HepG2 (cell line): ENCODE measurements at regions not wholly inside any gene's neighbourhood (a gene's known extent, or its start where the extent isn't known, plus 50 kb on each side); places are given as distances from the start of the nearest gene placed in this dataset.
A peak's percentile ranks its signal among the peaks of the same experiment; 100 is the strongest.

Experiments
- ATAC-seq: fragments of 200-7000 bp; cut with Tn5 transposase; 3 replicates; pipeline ENCODE4 v1.9.1; 2020; ENCODE audit warnings: mild to moderate bottlenecking, moderate library complexity
- BruUV-seq: library from RNA; stranded (reverse); fragments of 400-500 nt; replicated peaks from 2 replicates; lab custom pipeline; 2021; lab: Mats Ljungman, UMichigan
- CTCF ChIA-PET: fragments of 300-600 bp; formaldehyde crosslinking; extraction: SDS; loops from one replicate; lab custom pipeline; 2021; ENCODE audit warnings: low total read pairs, inconsistent platforms, low intra/inter-chr PET ratio; lab: Yijun Ruan, JAX
- POLR2A ChIA-PET: fragments of 350-600 bp; sonication (Branson Sonifier 250); formaldehyde crosslinking; loops from one replicate; lab custom pipeline; 2020; ENCODE audit warnings: antibody characterized with exemption, inconsistent platforms; lab: Yijun Ruan, JAX
- DNase-seq: peaks from one replicate; pipeline ENCODE4 v3.0.0-alpha.2; 2015; ENCODE audit warnings: low spot score
- FAIRE-seq: peaks from 3 replicates; lab custom pipeline; 2011; peaks lifted over from hg19 to GRCh38; lab: Jason Lieb, UNC
- H2AFZ ChIP-seq: one replicate; pipeline ENCODE4 v1.6.1; 2011; ENCODE audit warnings: low read length, inconsistent platforms
- H3K27ac ChIP-seq: fragments of 300-600 bp; 3 replicates; pipeline ENCODE4 v1.8.0; 2011; ENCODE audit warnings: mixed run types, mild to moderate bottlenecking, mixed read lengths, low read length, inconsistent platforms; ENCODE audit not compliant: insufficient read depth; ENCODE audit errors: extremely low read length
- H3K27me3 ChIP-seq, 2 experiments: fragments of 200-600 bp in 1 of 2; 2 replicates in 1 of 2; 3 replicates in 1 of 2; pipeline versions ENCODE4 v1.6.0 to v1.8.0; 2011; ENCODE audit warnings: low read length in 2 of 2, mild to moderate bottlenecking in 2 of 2, moderate library complexity in 2 of 2, inconsistent platforms in 1 of 2; ENCODE audit not compliant: insufficient read depth in 2 of 2, control insufficient read depth in 1 of 2
- H3K36me3 ChIP-seq, 2 experiments: fragments of 200-600 bp in 1 of 2; replicated peaks in 1 of 2; 2 replicates in 1 of 2; 3 replicates in 1 of 2; pipeline versions ENCODE4 v1.5.1 to v1.8.0; 2011; ENCODE audit warnings: low read length in 2 of 2, inconsistent platforms in 1 of 2; ENCODE audit not compliant: insufficient read depth in 2 of 2, control insufficient read depth in 1 of 2
- H3K4me1 ChIP-seq: 2 replicates; pipeline ENCODE4 v1.5.1; 2012; ENCODE audit warnings: low read length, inconsistent platforms; ENCODE audit not compliant: insufficient read depth
- H3K4me2 ChIP-seq: 2 replicates; pipeline ENCODE4 v1.6.0; 2011; ENCODE audit warnings: low read depth, low read length, inconsistent platforms
- H3K4me3 ChIP-seq, 3 experiments: fragments of 200-600 bp in 1 of 3; sonication (generic), shearing (Covaris generic) in 1 of 3; replicated peaks in 1 of 3; 2 replicates each; pipeline ENCODE4 v1.5.1; 2011 to 2016; ENCODE audit warnings: low read length in 3 of 3, inconsistent platforms in 2 of 3, low read depth in 2 of 3, mild to moderate bottlenecking in 2 of 3, control low read depth in 1 of 3, mixed read lengths in 1 of 3; ENCODE audit not compliant: insufficient read depth in 1 of 3
- H3K79me2 ChIP-seq: one replicate; pipeline ENCODE4 v1.6.1; 2011; ENCODE audit warnings: low read length, inconsistent platforms; ENCODE audit not compliant: insufficient read depth
- H3K9ac ChIP-seq: 2 replicates; pipeline ENCODE4 v1.6.0; 2011; ENCODE audit warnings: mild to moderate bottlenecking, low read depth, low read length, inconsistent platforms; ENCODE audit not compliant: insufficient read depth
- H3K9me3 ChIP-seq: 2 replicates; pipeline ENCODE4 v1.5.1; 2012; ENCODE audit warnings: mild to moderate bottlenecking, low read length
- H4K20me1 ChIP-seq: 2 replicates; pipeline ENCODE4 v1.6.0; 2011; ENCODE audit warnings: inconsistent platforms, mild to moderate bottlenecking, low read length, moderate library complexity; ENCODE audit not compliant: insufficient read depth
- HOXA5 ChIP-seq: sonication (generic); formaldehyde crosslinking; IDR thresholded peaks from 2 replicates; pipeline ENCODE4 v1.4.0; 2020; ENCODE audit warnings: missing genetic modification reagents
- MAFF ChIP-seq: IDR thresholded peaks from 2 replicates; pipeline ENCODE4 v1.6.1; 2011; ENCODE audit warnings: low read depth, low read length, improper control_type of control experiment
- MAFK ChIP-seq, 2 experiments: IDR thresholded peaks in 1 of 2; conservative IDR thresholded peaks in 1 of 2; 2 replicates each; pipeline ENCODE4 v1.6.1; 2011; ENCODE audit warnings: improper control_type of control experiment in 2 of 2, low read length in 2 of 2
- NKX3-1 ChIP-seq: sonication (generic); formaldehyde crosslinking; IDR thresholded peaks from 2 replicates; pipeline ENCODE4 v1.5.0; 2020; ENCODE audit warnings: missing genetic modification reagents
- ZNF296 ChIP-seq: sonication (generic); formaldehyde crosslinking; conservative IDR thresholded peaks from 2 replicates; pipeline ENCODE4 v1.5.0; 2020; ENCODE audit warnings: mild to moderate bottlenecking, missing genetic modification reagents
- ZNF567 ChIP-seq: sonication (generic); formaldehyde crosslinking; IDR thresholded peaks from 2 replicates; pipeline ENCODE4 v1.8.1; 2023; ENCODE audit warnings: mild to moderate bottlenecking, missing genetic modification reagents, borderline replicate concordance
- WGBS: methylation state at CpG from one replicate; pipeline ENCODE4 v1.1.6; 2017; ENCODE audit warnings: low lambda C conversion rate; 5-methylcytosine and 5-hydroxymethylcytosine counted together
- in situ Hi-C: cut with HindIII; loops from 2 replicates; pipeline ENCODE4 v1.10.0; 2017; ENCODE audit warnings: low pct_unique_long_range_greater_than_20kb; ENCODE audit not compliant: extremely low pct_ligation_motif_present
- intact Hi-C: fragments of 100-400 bp; cut with micrococcal nuclease; formaldehyde crosslinking; loops from one replicate; pipeline ENCODE4 v1.10.0; 2022; ENCODE audit not compliant: unreplicated experiment

DNA sequence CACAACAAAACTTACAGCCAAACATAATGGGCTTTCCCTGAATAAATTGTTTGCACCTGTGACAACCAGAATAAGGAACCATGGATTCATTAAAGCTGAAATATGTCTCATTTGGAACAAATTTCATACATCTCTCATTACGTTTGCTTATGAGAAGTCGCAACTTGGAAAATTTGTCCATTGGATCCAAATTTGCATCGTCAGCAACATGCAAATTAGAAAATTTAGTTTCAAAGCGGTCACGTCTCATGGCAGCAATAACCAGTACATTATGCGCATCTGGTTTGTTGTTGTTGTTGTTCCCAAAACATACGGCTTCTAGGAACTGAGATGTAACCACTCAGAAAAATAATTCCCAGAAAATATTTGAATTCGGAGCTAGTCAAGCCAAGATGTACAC is 1311.5 kb upstream of the CDH6 start:
- ChIA-PET POLR2A (no interaction called here), CTCF (no interaction called here)
- in situ Hi-C loops = no loop called here
- no peak for DNase-seq
- no peak overlapping the region for H3K27ac ChIP-seq
- H3K4me2 ChIP-seq = no peak overlapping the region
- no peak overlapping the region for H3K9ac ChIP-seq
- no peaks in the 10 kb centered on the region for H3K27me3 ChIP-seq
- H4K20me1 ChIP-seq = no peaks in the 10 kb centered on the region
- intact Hi-C loops = no loop called here
- H3K4me3 ChIP-seq = no peak overlapping the region
- no peak for FAIRE-seq
- WGBS = 54% methylated on average over 8 of the region's 8 CpGs
- H2AFZ ChIP-seq = no peak overlapping the region
- H3K9me3 ChIP-seq = no peaks in the 10 kb centered on the region
- no peaks in the 10 kb centered on the region for H3K36me3 ChIP-seq
- peak; percentile 83 to 94 for TF ChIP-seq MAFK (conservative IDR thresholded peaks at IDR 0.05 in 1 of 2, IDR thresholded peaks at IDR 0.05 in 1 of 2; ENCODE audit: low read length in 2 of 2)
- TF ChIP-seq ZNF296 (CRISPR knock-in tag) = no peak
- peak; percentile 89 for TF ChIP-seq MAFF
- H3K4me1 ChIP-seq = no peaks in the 10 kb centered on the region
- ATAC-seq = no peak
- no peaks in the 10 kb centered on the region for H3K79me2 ChIP-seq
- BruUV-seq = no TSS peak

DNA sequence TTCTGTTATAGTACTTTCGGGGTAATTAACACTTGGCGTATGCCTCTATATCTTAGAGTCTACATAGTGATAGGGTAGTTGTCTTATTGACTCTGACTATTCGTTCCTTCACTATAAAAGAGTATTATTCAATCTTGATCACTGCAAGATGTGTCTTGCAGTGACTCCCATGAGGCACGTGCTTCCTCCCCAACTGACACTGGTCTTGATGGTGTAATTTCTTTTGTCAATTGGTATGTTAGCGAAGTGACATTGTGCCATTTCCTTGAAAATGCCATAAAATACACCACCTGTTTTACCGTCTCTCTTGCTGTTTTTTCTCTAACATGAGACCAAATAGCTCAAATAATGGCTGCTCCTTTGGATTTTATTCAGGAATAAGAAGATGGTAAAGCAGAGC is 1314.1 kb upstream of the CDH6 start:
- H4K20me1 ChIP-seq = no peaks in the 10 kb centered on the region
- no peak overlapping the region for H3K27ac ChIP-seq
- no peak for TF ChIP-seq ZNF567 (CRISPR knock-in tag)
- TF ChIP-seq NKX3-1 (CRISPR knock-in tag) = no peak
- TF ChIP-seq HOXA5 (CRISPR knock-in tag) = no peak
- H2AFZ ChIP-seq = no peak overlapping the region
- no peaks in the 10 kb centered on the region for H3K36me3 ChIP-seq
- DNase-seq (no peak), FAIRE-seq (no peak), ATAC-seq (no peak)
- in situ Hi-C loops = no loop called here
- WGBS = 20% methylated on average over 6 of the region's 6 CpGs
- POLR2A ChIA-PET = no interaction called here
- CTCF ChIA-PET = no interaction called here
- intact Hi-C loops = no loop called here
- no peaks in the 10 kb centered on the region for H3K79me2 ChIP-seq
- H3K4me2 ChIP-seq = no peak overlapping the region
- no peaks in the 10 kb centered on the region for H3K27me3 ChIP-seq
- no peak overlapping the region for H3K9ac ChIP-seq
- no peak overlapping the region for H3K4me3 ChIP-seq
- no TSS peak for BruUV-seq
- no peaks in the 10 kb centered on the region for H3K4me1 ChIP-seq
- H3K9me3 ChIP-seq = peaks cover 6% of the 10 kb centered on the region; the same call in 1 of the 2 replicates
